NT2/D1 (cell line): ENCODE measurements at regions not wholly inside any gene's neighbourhood (a gene's known extent, or its start where the extent isn't known, plus 50 kb on each side); places are given as distances from the start of the nearest gene placed in this dataset.
A peak's percentile ranks its signal among the peaks of the same experiment; 100 is the strongest.

Experiments
- DNase-seq: peaks from one replicate; pipeline ENCODE4 v3.0.0-alpha.2; 2011; ENCODE audit warnings: low read depth, low spot score
- H3K27me3 ChIP-seq: 2 replicates; pipeline ENCODE4 v1.6.0; 2011; ENCODE audit warnings: mild to moderate bottlenecking; ENCODE audit not compliant: insufficient read length, insufficient read depth
- H3K36me3 ChIP-seq: 2 replicates; pipeline ENCODE4 v1.6.1; 2011; ENCODE audit warnings: mild to moderate bottlenecking, low read length, mixed read lengths; ENCODE audit not compliant: insufficient read depth, insufficient read length
- H3K4me1 ChIP-seq: 2 replicates; pipeline ENCODE4 v1.5.1; 2011; ENCODE audit not compliant: insufficient read depth, insufficient read length
- H3K4me3 ChIP-seq: 2 replicates; pipeline ENCODE4 v1.5.1; 2011; ENCODE audit warnings: low read depth; ENCODE audit not compliant: insufficient read length
- H3K9ac ChIP-seq: 2 replicates; pipeline ENCODE4 v1.6.0; 2011; ENCODE audit warnings: low read depth; ENCODE audit not compliant: insufficient read length
- H3K9me3 ChIP-seq: 2 replicates; pipeline ENCODE4 v1.5.1; 2011; ENCODE audit warnings: mild to moderate bottlenecking, low read length; ENCODE audit not compliant: insufficient read depth
- SUZ12 ChIP-seq: IDR thresholded peaks from 2 replicates; pipeline ENCODE4 v1.6.1; 2011; ENCODE audit not compliant: insufficient read length, insufficient read depth; ENCODE audit errors: extremely low read depth
- YY1 ChIP-seq: IDR thresholded peaks from 2 replicates; pipeline ENCODE4 v1.6.1; 2011; ENCODE audit not compliant: insufficient read length, insufficient read depth
- ZNF274 ChIP-seq: IDR thresholded peaks from 2 replicates; pipeline ENCODE4 v1.6.1; 2011; ENCODE audit warnings: mild to moderate bottlenecking, low read depth, low read length

DNA sequence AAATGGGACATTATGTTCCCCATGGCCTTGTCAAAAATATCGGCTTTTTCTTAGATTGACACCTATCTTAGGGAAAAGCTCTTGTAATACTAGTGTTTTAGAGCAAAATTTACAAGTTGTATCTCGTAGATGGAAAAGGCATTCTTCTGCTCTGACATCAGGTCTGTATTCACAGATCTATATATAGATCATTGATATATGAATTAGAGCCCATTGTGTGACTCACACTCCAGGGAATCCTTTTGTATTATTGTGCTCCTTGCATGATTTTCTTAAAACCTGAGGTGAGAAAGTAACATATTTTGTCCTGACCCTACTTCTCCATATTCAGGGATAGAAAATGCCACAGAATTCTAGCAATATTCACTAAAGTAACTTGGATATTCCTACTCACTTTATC, 1160.8 kb upstream of the B3GALT2 start:
- no peak overlapping the region for H3K4me3 ChIP-seq
- DNase-seq = no peak
- TF ChIP-seq YY1 (no peak), ZNF274 (no peak), SUZ12 (no peak)

GRCh38 chr1:194342484-194343262, 1156.3 kb upstream of the B3GALT2 start:
- Histone ChIP-seq H3K9me3 (no peaks in the 10 kb centered on the region; the same call in 1 of the 2 replicates), H3K4me1 (no peaks in the 10 kb centered on the region), H3K9ac (no peak overlapping the region), H3K4me3 (no peak overlapping the region), H3K36me3 (no peaks in the 10 kb centered on the region), H3K27me3 (no peaks in the 10 kb centered on the region)
- peak; percentile 38 for DNase-seq
- no peak for TF ChIP-seq ZNF274
- TF ChIP-seq YY1 = no peak
- TF ChIP-seq SUZ12 = no peak

More for the DNA sequence above, 1160.8 kb upstream of the B3GALT2 start:
- Histone ChIP-seq H3K27me3 (no peaks in the 10 kb centered on the region), H3K9ac (no peak overlapping the region), H3K9me3 (no peaks in the 10 kb centered on the region; the same call in 1 of the 2 replicates), H3K4me1 (no peaks in the 10 kb centered on the region), H3K36me3 (no peaks in the 10 kb centered on the region)

DNA sequence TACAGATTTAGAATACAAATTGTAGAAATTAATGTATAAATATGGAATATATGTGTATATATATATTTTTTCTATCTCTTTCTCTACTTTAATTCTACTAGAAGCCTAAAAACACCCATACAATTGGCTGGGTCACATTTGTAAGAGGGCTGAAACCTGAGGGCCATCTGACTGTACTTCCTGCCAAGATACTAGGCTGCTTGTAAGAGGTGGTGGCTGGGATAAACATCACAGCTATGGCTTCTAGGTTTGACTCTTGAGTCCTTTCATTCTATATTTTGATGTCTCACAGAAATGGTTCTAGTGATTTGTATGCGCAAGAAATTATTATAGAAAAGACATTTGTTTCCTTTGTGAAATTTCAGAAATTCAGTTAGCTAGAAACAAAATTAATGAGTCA, 1155.2 kb upstream of the B3GALT2 start:
- Histone ChIP-seq H3K4me1 (no peaks in the 10 kb centered on the region), H3K9me3 (no peaks in the 10 kb centered on the region; the same call in 1 of the 2 replicates), H3K27me3 (no peaks in the 10 kb centered on the region), H3K9ac (no peak overlapping the region), H3K36me3 (no peaks in the 10 kb centered on the region), H3K4me3 (no peak overlapping the region)
- no peak for DNase-seq
- TF ChIP-seq YY1 = no peak
- no peak for TF ChIP-seq ZNF274
- TF ChIP-seq SUZ12 = no peak

- Histone ChIP-seq H3K9me3 (no peaks in the 10 kb centered on the region; the same call in 1 of the 2 replicates), H3K9ac (no peak overlapping the region), H3K36me3 (no peaks in the 10 kb centered on the region), H3K4me3 (no peak overlapping the region), H3K27me3 (no peaks in the 10 kb centered on the region), H3K4me1 (no peaks in the 10 kb centered on the region)
- DNase-seq = no peak
- no peak for TF ChIP-seq YY1
Measured at GRCh38 chr1:194339471-194339870, 1153.1 kb upstream of the B3GALT2 start.

- H3K4me3 ChIP-seq = no peak overlapping the region
- DNase-seq = no peak
- H3K9me3 ChIP-seq = no peaks in the 10 kb centered on the region; the same call in 1 of the 2 replicates
- TF ChIP-seq YY1 = no peak
- no peak for TF ChIP-seq SUZ12
- TF ChIP-seq ZNF274 = no peak
- no peaks in the 10 kb centered on the region for H3K36me3 ChIP-seq
- no peaks in the 10 kb centered on the region for H3K27me3 ChIP-seq
- no peak overlapping the region for H3K9ac ChIP-seq
- no peaks in the 10 kb centered on the region for H3K4me1 ChIP-seq
Measured at GRCh38 chr1:194338241-194338948, 1152.0 kb upstream of the B3GALT2 start.

DNA sequence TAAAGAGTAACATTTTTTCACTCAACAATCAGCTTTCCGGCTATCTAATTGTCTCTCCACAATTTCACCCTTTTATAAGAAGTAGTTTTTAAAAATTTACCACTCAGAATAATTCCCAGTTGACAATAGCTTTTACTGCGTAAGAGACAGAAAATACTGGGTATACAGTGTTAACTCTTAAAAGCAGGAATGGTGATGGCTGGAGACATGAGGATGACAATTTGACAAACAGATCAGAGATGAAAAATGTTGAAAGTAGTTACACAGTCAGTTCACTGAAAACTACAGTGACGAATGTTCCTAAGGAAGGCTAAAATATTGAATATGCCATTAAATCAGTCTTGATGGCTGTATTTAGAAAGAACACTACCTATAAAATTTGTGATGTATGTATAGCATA, 1146.8 kb upstream of the B3GALT2 start:
- H3K4me3 ChIP-seq = no peak overlapping the region
- DNase-seq = no peak
- H3K4me1 ChIP-seq = no peaks in the 10 kb centered on the region
- no peaks in the 10 kb centered on the region for H3K27me3 ChIP-seq
- H3K9me3 ChIP-seq = no peaks in the 10 kb centered on the region
- H3K36me3 ChIP-seq = no peaks in the 10 kb centered on the region
- TF ChIP-seq SUZ12 = no peak
- TF ChIP-seq ZNF274 = no peak
- TF ChIP-seq YY1 = no peak
- no peak overlapping the region for H3K9ac ChIP-seq

DNA sequence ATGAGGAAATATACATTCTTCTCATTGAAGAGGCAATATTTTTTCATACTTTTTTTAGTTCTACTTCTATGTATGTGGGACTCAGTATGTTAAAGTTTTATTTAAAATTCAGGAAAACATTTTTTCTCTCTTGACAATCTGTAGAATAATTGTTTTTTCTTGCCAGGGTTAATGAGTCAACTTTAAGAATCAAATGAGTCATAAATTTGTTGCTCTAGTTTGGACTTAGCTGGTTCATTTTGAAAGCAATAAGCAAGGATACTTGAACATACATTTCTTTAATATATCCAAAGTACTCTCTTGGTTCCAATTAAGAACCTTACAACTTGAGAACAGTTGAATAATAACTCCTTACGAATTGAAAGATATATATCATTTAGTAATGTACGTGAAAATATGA, 1145.3 kb upstream of the B3GALT2 start:
- TF ChIP-seq ZNF274 = no peak
- no peak for TF ChIP-seq SUZ12
- TF ChIP-seq YY1 = no peak
- Histone ChIP-seq H3K4me1 (no peaks in the 10 kb centered on the region), H3K27me3 (no peaks in the 10 kb centered on the region), H3K4me3 (no peak overlapping the region), H3K36me3 (no peaks in the 10 kb centered on the region), H3K9ac (no peak overlapping the region), H3K9me3 (no peaks in the 10 kb centered on the region)
- DNase-seq = no peak
